H9 (cell line): ENCODE measurements at regions not wholly inside any gene's neighbourhood (a gene's known extent, or its start where the extent isn't known, plus 50 kb on each side); places are given as distances from the start of the nearest gene placed in this dataset.

Experiments
- DNase-seq: peaks from one replicate; pipeline ENCODE4 v3.0.0-alpha.2; 2017
- H2AFZ ChIP-seq: one replicate; pipeline ENCODE4 v1.6.1; 2013; ENCODE audit warnings: mild to moderate bottlenecking, low read length, control low read depth, moderate library complexity
- H2AK5ac ChIP-seq: 2 replicates; pipeline ENCODE4 v1.6.1; 2013; ENCODE audit warnings: low read length, control low read depth, mixed read lengths; ENCODE audit not compliant: insufficient read length
- H2BK120ac ChIP-seq: one replicate; pipeline ENCODE4 v1.6.1; 2013; ENCODE audit warnings: low read depth, mild to moderate bottlenecking, low read length, control low read depth, inconsistent platforms; ENCODE audit not compliant: poor library complexity, severe bottlenecking
- H2BK12ac ChIP-seq: 2 replicates; pipeline ENCODE4 v1.6.1; 2013; ENCODE audit warnings: low read length, control low read depth, mixed read lengths, low read depth; ENCODE audit not compliant: insufficient read length
- H2BK15ac ChIP-seq: 2 replicates; pipeline ENCODE4 v1.6.1; 2013; ENCODE audit warnings: low read depth, low read length, control low read depth
- H2BK20ac ChIP-seq: one replicate; pipeline ENCODE4 v1.6.1; 2013; ENCODE audit warnings: low read depth, mild to moderate bottlenecking, low read length, control low read depth, inconsistent platforms; ENCODE audit not compliant: poor library complexity, severe bottlenecking
- H2BK5ac ChIP-seq: 2 replicates; pipeline ENCODE4 v1.6.1; 2013; ENCODE audit warnings: low read length, control low read depth, mixed read lengths; ENCODE audit not compliant: insufficient read length
- H3K14ac ChIP-seq: 2 replicates; pipeline ENCODE4 v1.6.1; 2013; ENCODE audit warnings: low read length, control low read depth; ENCODE audit not compliant: insufficient read depth
- H3K18ac ChIP-seq: 2 replicates; pipeline ENCODE4 v1.6.1; 2013; ENCODE audit warnings: low read depth, mild to moderate bottlenecking, mixed read lengths, low read length, control low read depth; ENCODE audit not compliant: insufficient read length
- H3K23ac ChIP-seq: 2 replicates; pipeline ENCODE4 v1.6.1; 2013; ENCODE audit warnings: low read length, control low read depth, mixed read lengths, low read depth; ENCODE audit not compliant: insufficient read length
- H3K23me2 ChIP-seq: 2 replicates; pipeline ENCODE4 v1.6.1; 2013; ENCODE audit warnings: low read depth, mild to moderate bottlenecking, mixed read lengths, low read length, control low read depth; ENCODE audit not compliant: insufficient read length, poor library complexity, severe bottlenecking
- H3K27ac ChIP-seq: 2 replicates; pipeline ENCODE4 v1.5.1; 2013; ENCODE audit warnings: low read length, control low read depth, mixed read lengths, low read depth; ENCODE audit not compliant: insufficient read length
- H3K27me3 ChIP-seq: 2 replicates; pipeline ENCODE4 v1.6.1; 2013; ENCODE audit warnings: low read length, control low read depth, inconsistent platforms; ENCODE audit not compliant: insufficient read depth
- H3K4ac ChIP-seq: 2 replicates; pipeline ENCODE4 v1.6.1; 2013; ENCODE audit warnings: low read depth, mild to moderate bottlenecking, control low read depth, inconsistent platforms, low read length, moderate library complexity
- H3K4me1 ChIP-seq: 2 replicates; pipeline ENCODE4 v1.6.1; 2013; ENCODE audit warnings: low read length, control low read depth, inconsistent platforms; ENCODE audit not compliant: insufficient read depth
- H3K4me2 ChIP-seq: 2 replicates; pipeline ENCODE4 v1.6.1; 2013; ENCODE audit warnings: low read length, control low read depth, mixed read lengths; ENCODE audit not compliant: insufficient read length, insufficient read depth
- H3K56ac ChIP-seq: 2 replicates; pipeline ENCODE4 v1.6.1; 2013; ENCODE audit warnings: low read depth, mild to moderate bottlenecking, mixed read lengths, low read length, control low read depth; ENCODE audit not compliant: insufficient read length
- H3K79me1 ChIP-seq: 2 replicates; pipeline ENCODE4 v1.6.1; 2013; ENCODE audit warnings: low read depth, mild to moderate bottlenecking, moderate library complexity, low read length, control low read depth, inconsistent platforms; ENCODE audit not compliant: insufficient read depth, poor library complexity, severe bottlenecking
- H3K79me2 ChIP-seq: 2 replicates; pipeline ENCODE4 v1.6.1; 2013; ENCODE audit warnings: low read length, control low read depth, inconsistent platforms; ENCODE audit not compliant: insufficient read depth
- H3K9ac ChIP-seq: 2 replicates; pipeline ENCODE4 v1.6.1; 2013; ENCODE audit warnings: low read length, control low read depth, mixed read lengths; ENCODE audit not compliant: insufficient read length; ENCODE audit errors: extremely low read depth
- H3K9me3 ChIP-seq: one replicate; pipeline ENCODE4 v1.6.1; 2013; ENCODE audit warnings: low read depth, low read length, inconsistent platforms; ENCODE audit not compliant: control insufficient read depth
- H3T11ph ChIP-seq: one replicate; pipeline ENCODE4 v1.6.1; 2013; ENCODE audit warnings: mild to moderate bottlenecking, low read length, control low read depth, inconsistent platforms
- H4K20me1 ChIP-seq: one replicate; pipeline ENCODE4 v1.6.1; 2013; ENCODE audit not compliant: control insufficient read depth, insufficient read length, insufficient read depth
- H4K5ac ChIP-seq: 2 replicates; pipeline ENCODE4 v1.6.1; 2013; ENCODE audit warnings: low read depth, mild to moderate bottlenecking, mixed read lengths, low read length, control low read depth; ENCODE audit not compliant: insufficient read length
- H4K8ac ChIP-seq: replicated peaks from 2 replicates; pipeline ENCODE4 v1.6.1; 2013; ENCODE audit warnings: low read length, control low read depth, mixed read lengths, low read depth; ENCODE audit not compliant: insufficient read length
- H4K91ac ChIP-seq: 2 replicates; pipeline ENCODE4 v1.6.1; 2013; ENCODE audit warnings: low read depth, mild to moderate bottlenecking, moderate library complexity, mixed read lengths, low read length, control low read depth; ENCODE audit not compliant: insufficient read length
- H3K27ac Mint-ChIP-seq, 3 experiments: 2 replicates in 2 of 3; 3 replicates in 1 of 3; pipeline ENCODE4 v1.8.0; 2020 to 2021; ENCODE audit warnings: mixed read lengths in 3 of 3, mild to moderate bottlenecking in 1 of 3, moderate library complexity in 1 of 3
- H3K27me3 Mint-ChIP-seq: 2 replicates; pipeline ENCODE4 v1.8.0; 2021; ENCODE audit warnings: low read depth, mild to moderate bottlenecking, moderate library complexity, mixed read lengths
- H3K36me3 Mint-ChIP-seq, 3 experiments: 2 replicates in 2 of 3; 3 replicates in 1 of 3; pipeline ENCODE4 v1.8.0; 2020 to 2021; ENCODE audit warnings: low read depth in 3 of 3, mixed read lengths in 3 of 3; ENCODE audit not compliant: insufficient read depth in 1 of 3
- H3K4me1 Mint-ChIP-seq, 2 experiments: 2 replicates each; pipeline ENCODE4 v1.8.0; 2020; ENCODE audit warnings: mixed read lengths in 2 of 2
- H3K4me3 Mint-ChIP-seq, 2 experiments: 2 replicates in 1 of 2; 3 replicates in 1 of 2; pipeline ENCODE4 v1.8.0; 2020 to 2021; ENCODE audit warnings: mild to moderate bottlenecking in 2 of 2, mixed read lengths in 2 of 2, moderate library complexity in 1 of 2
- H3K9me3 Mint-ChIP-seq, 2 experiments: 2 replicates in 1 of 2; 3 replicates in 1 of 2; pipeline ENCODE4 v1.8.0; 2020; ENCODE audit warnings: mild to moderate bottlenecking in 2 of 2, mixed read lengths in 2 of 2, moderate library complexity in 1 of 2
- CTCF ChIP-seq: fragments of 200-600 bp; sonication (generic); conservative IDR thresholded peaks from 3 replicates; pipeline ENCODE4 v1.8.0; 2021; ENCODE audit warnings: antibody characterized with exemption, mild to moderate bottlenecking
- WGBS: extraction: QIAGEN DNeasy Blood & Tissue Kit; methylation state at CpG from one replicate; pipeline ENCODE4 v1.1.7; 2013; ENCODE audit warnings: missing lambda C conversion rate, low lambda C conversion rate, mixed read lengths; ENCODE audit not compliant: insufficient read length; ENCODE audit errors: extremely low coverage; 5-methylcytosine and 5-hydroxymethylcytosine counted together

GRCh38 chr21:43343095-43343991 is 83.6 kb downstream of the SIK1 start:
- Histone ChIP-seq H4K91ac (no peak overlapping the region), H3K9ac (no peak overlapping the region), H2AK5ac (no peak overlapping the region), H2BK120ac (no peak overlapping the region), H3K18ac (no peak overlapping the region), H3K9me3 (no peaks in the 10 kb centered on the region), H2BK20ac (no peak overlapping the region), H3K4me2 (no peak overlapping the region), H3K23me2 (no peaks in the 10 kb centered on the region), H2AFZ (no peak overlapping the region), H3K27ac (no peak overlapping the region), H2BK15ac (no peak overlapping the region), H4K5ac (no peak overlapping the region), H4K20me1 (no peaks in the 10 kb centered on the region), H4K8ac (no peak overlapping the region), H2BK12ac (no peak overlapping the region), H3K56ac (no peak overlapping the region), H3K4ac (no peak overlapping the region), H3K27me3 (no peaks in the 10 kb centered on the region), H3K23ac (no peak overlapping the region), H3T11ph (no peak overlapping the region), H3K79me2 (no peaks in the 10 kb centered on the region), H3K4me1 (no peaks in the 10 kb centered on the region), H3K14ac (no peak overlapping the region), H2BK5ac (no peak overlapping the region), H3K79me1 (no peaks in the 10 kb centered on the region)
- no peak overlapping the region for H3K4me3 Mint-ChIP-seq
- WGBS: no CpG with 5 or more reads among the region's 26 CpGs
- DNase-seq: no peak
- H3K36me3 Mint-ChIP-seq: no peaks in the 10 kb centered on the region; a peak in 1 of 7 replicates
- peaks cover 0 to 5% of the 10 kb centered on the region in 2 experiments; a peak in 2 of 5 replicates for H3K9me3 Mint-ChIP-seq
- peaks cover 4 to 13% of the 10 kb centered on the region in 2 experiments; a peak in 3 of 4 replicates for H3K4me1 Mint-ChIP-seq
- H3K27me3 Mint-ChIP-seq: no peaks in the 10 kb centered on the region
- no peak for TF ChIP-seq CTCF
- 0 out of 7 replicates have a peak overlapping the region, but pooled peaks of 1 of the 3 experiments have one; percentile 36 for H3K27ac Mint-ChIP-seq
